ENCODE measurements at regions not wholly inside any gene's neighbourhood (a gene's known extent, or its start where the extent isn't known, plus 50 kb on each side); places are given as distances from the start of the nearest gene placed in this dataset.
"Not testable (repeated sequence)": the region's sequence is repeated elsewhere in the genome, so short reads cannot be mapped to it uniquely, and the experiment has no call there.

GRCh38 chr5:135739383-135739981 is 95.0 kb upstream of the SLC25A48 start:
- Mint-ChIP-seq H3K4me1 (no peaks in the 10 kb centered on the region), H3K36me3 (ENCODE audit: low read depth) (no peaks in the 10 kb centered on the region), H3K4me3 (no peak overlapping the region), H3K27me3 (peaks cover 9% of the 10 kb centered on the region), H3K9me3 (ENCODE audit: low read depth) (no peaks in the 10 kb centered on the region), H3K27ac (no peak overlapping the region)
- ATAC-seq (no peak), DNase-seq (no peak)
- CTCF ChIA-PET: no interaction called here
- POLR2A ChIA-PET: no interaction called here
- intact Hi-C loops (cut with DNase I, micrococcal nuclease): no loop called here

GRCh38 chr5:135738564-135738875 is 95.9 kb upstream of the SLC25A48 start:
- H3K9me3 Mint-ChIP-seq (ENCODE audit: low read depth): no peaks in the 10 kb centered on the region

GRCh38 chr5:135737701-135738563 is 96.5 kb upstream of the SLC25A48 start:
- no peak overlapping the region for H3K27ac Mint-ChIP-seq
- ChIA-PET CTCF (no interaction called here), POLR2A (no interaction called here)
- intact Hi-C loops (cut with DNase I, micrococcal nuclease): no loop called here
- H3K36me3 Mint-ChIP-seq (ENCODE audit: low read depth): no peaks in the 10 kb centered on the region
- no peak for DNase-seq
- H3K9me3 Mint-ChIP-seq (ENCODE audit: low read depth): no peaks in the 10 kb centered on the region
- no peak for ATAC-seq
- peaks cover 7% of the 10 kb centered on the region for H3K27me3 Mint-ChIP-seq
- no peak overlapping the region for H3K4me3 Mint-ChIP-seq
- no peaks in the 10 kb centered on the region for H3K4me1 Mint-ChIP-seq

More at GRCh38 chr5:135738564-135738875, 95.9 kb upstream of the SLC25A48 start:
- Mint-ChIP-seq H3K36me3 (ENCODE audit: low read depth) (no peaks in the 10 kb centered on the region), H3K27ac (no peak overlapping the region), H3K27me3 (peaks cover 7% of the 10 kb centered on the region), H3K4me1 (no peaks in the 10 kb centered on the region), H3K4me3 (no peak overlapping the region)
- ChIA-PET CTCF (no interaction called here), POLR2A (no interaction called here)
- intact Hi-C loops (cut with DNase I, micrococcal nuclease): no loop called here
- ATAC-seq (no peak), DNase-seq (no peak)

GRCh38 chr5:135736952-135737351 is 97.5 kb upstream of the SLC25A48 start:
- H3K27ac Mint-ChIP-seq, POLR2A ChIA-PET: not testable (repeated sequence)

GRCh38 chr5:135735831-135736230 is 98.6 kb upstream of the SLC25A48 start:
- ChIA-PET POLR2A (no interaction called here), CTCF (no interaction called here)
- DNase-seq (no peak), ATAC-seq (no peak)
- H3K27me3 Mint-ChIP-seq: peaks cover 7% of the 10 kb centered on the region
- H3K4me1 Mint-ChIP-seq: no peaks in the 10 kb centered on the region
- no peaks in the 10 kb centered on the region for H3K36me3 Mint-ChIP-seq (ENCODE audit: low read depth)
- H3K9me3 Mint-ChIP-seq (ENCODE audit: low read depth): no peaks in the 10 kb centered on the region
- intact Hi-C loops (cut with DNase I, micrococcal nuclease): no loop called here
- no peak overlapping the region for H3K27ac Mint-ChIP-seq
- H3K4me3 Mint-ChIP-seq: no peak overlapping the region

More at GRCh38 chr5:135736952-135737351, 97.5 kb upstream of the SLC25A48 start:
- H3K4me3 Mint-ChIP-seq; H3K36me3 Mint-ChIP-seq (ENCODE audit: low read depth); H3K4me1 Mint-ChIP-seq; intact Hi-C loops (cut with DNase I, micrococcal nuclease); DNase-seq; ATAC-seq; CTCF ChIA-PET; H3K9me3 Mint-ChIP-seq (ENCODE audit: low read depth); H3K27me3 Mint-ChIP-seq: not testable (repeated sequence)

- H3K4me3 Mint-ChIP-seq; H3K4me1 Mint-ChIP-seq; H3K27me3 Mint-ChIP-seq; ATAC-seq; DNase-seq; intact Hi-C loops (cut with DNase I, micrococcal nuclease); H3K36me3 Mint-ChIP-seq (ENCODE audit: low read depth); H3K9me3 Mint-ChIP-seq (ENCODE audit: low read depth); POLR2A ChIA-PET; H3K27ac Mint-ChIP-seq: not testable (repeated sequence)
- CTCF ChIA-PET: interaction anchor here (0.7 kb wide), 1 partner anchor 335 kb away, joined by 3 read pairs; no protein-coding TSS in a partner anchor
Observed at GRCh38 chr5:135734956-135735355, 99.5 kb upstream of the SLC25A48 start.

GRCh38 chr5:135731034-135731433 is 103.4 kb upstream of the SLC25A48 start:
- CTCF ChIA-PET; H3K36me3 Mint-ChIP-seq (ENCODE audit: low read depth); DNase-seq; H3K27me3 Mint-ChIP-seq; H3K9me3 Mint-ChIP-seq (ENCODE audit: low read depth); POLR2A ChIA-PET; H3K4me1 Mint-ChIP-seq; ATAC-seq; H3K27ac Mint-ChIP-seq; H3K4me3 Mint-ChIP-seq; intact Hi-C loops (cut with DNase I, micrococcal nuclease): not testable (repeated sequence)

- POLR2A ChIA-PET; H3K36me3 Mint-ChIP-seq (ENCODE audit: low read depth); H3K27me3 Mint-ChIP-seq; intact Hi-C loops (cut with DNase I, micrococcal nuclease); CTCF ChIA-PET; H3K4me3 Mint-ChIP-seq; ATAC-seq; H3K27ac Mint-ChIP-seq; DNase-seq; H3K9me3 Mint-ChIP-seq (ENCODE audit: low read depth); H3K4me1 Mint-ChIP-seq: not testable (repeated sequence)
Observed at GRCh38 chr5:135730161-135730560, 104.3 kb upstream of the SLC25A48 start.

- Mint-ChIP-seq H3K27me3 (peaks cover 2% of the 10 kb centered on the region), H3K4me3 (no peak overlapping the region), H3K4me1 (no peaks in the 10 kb centered on the region), H3K36me3 (ENCODE audit: low read depth) (no peaks in the 10 kb centered on the region), H3K27ac (no peak overlapping the region), H3K9me3 (ENCODE audit: low read depth) (no peaks in the 10 kb centered on the region)
- CTCF ChIA-PET: interaction anchor here (0.8 kb wide), 1 partner anchor 170 kb away, joined by 3 read pairs; no protein-coding TSS in a partner anchor
- ATAC-seq: no peak
- intact Hi-C loops (cut with DNase I, micrococcal nuclease): no loop called here
- no peak for DNase-seq
- POLR2A ChIA-PET: no interaction called here
Observed at GRCh38 chr5:135729321-135729786, 105.1 kb upstream of the SLC25A48 start.

GRCh38 chr5:135724617-135725016 is 109.8 kb upstream of the SLC25A48 start:
- Mint-ChIP-seq H3K36me3 (ENCODE audit: low read depth) (no peaks in the 10 kb centered on the region), H3K4me3 (no peak overlapping the region), H3K27me3 (peaks cover 3% of the 10 kb centered on the region), H3K9me3 (ENCODE audit: low read depth) (no peaks in the 10 kb centered on the region), H3K4me1 (no peaks in the 10 kb centered on the region), H3K27ac (no peak overlapping the region)
- ChIA-PET CTCF (no interaction called here), POLR2A (interaction anchor here (0.6 kb wide), 1 partner anchor 1311 kb away, joined by 3 read pairs; no protein-coding TSS in a partner anchor)
- DNase-seq (no peak), ATAC-seq (no peak)
- intact Hi-C loops (cut with DNase I, micrococcal nuclease): no loop called here

- Mint-ChIP-seq H3K4me1 (no peaks in the 10 kb centered on the region), H3K27me3 (peaks cover 3% of the 10 kb centered on the region), H3K36me3 (ENCODE audit: low read depth) (no peaks in the 10 kb centered on the region), H3K4me3 (no peak overlapping the region), H3K9me3 (ENCODE audit: low read depth) (no peaks in the 10 kb centered on the region), H3K27ac (no peak overlapping the region)
- CTCF ChIA-PET: no interaction called here
- no peak for ATAC-seq
- no peak for DNase-seq
- POLR2A ChIA-PET: no interaction called here
- intact Hi-C loops (cut with DNase I, micrococcal nuclease): no loop called here
Observed at GRCh38 chr5:135723491-135723890, 111.0 kb upstream of the SLC25A48 start.

GRCh38 chr5:135721548-135722090 is 112.8 kb upstream of the SLC25A48 start:
- CTCF ChIA-PET: no interaction called here
- intact Hi-C loops (cut with DNase I, micrococcal nuclease): no loop called here
- ATAC-seq: no peak
- Mint-ChIP-seq H3K27ac (no peak overlapping the region), H3K4me3 (no peak overlapping the region), H3K36me3 (ENCODE audit: low read depth) (no peaks in the 10 kb centered on the region), H3K9me3 (ENCODE audit: low read depth) (no peaks in the 10 kb centered on the region), H3K4me1 (no peaks in the 10 kb centered on the region), H3K27me3 (peaks cover 2% of the 10 kb centered on the region)
- POLR2A ChIA-PET: no interaction called here
- DNase-seq: no peak

All from activated CD4-positive, alpha-beta T cell treated with anti-CD3 and anti-CD28 coated beads for 36 hours (primary cell).